IMR-90 (cell line): ENCODE measurements at regions not wholly inside any gene's neighbourhood (a gene's known extent, or its start where the extent isn't known, plus 50 kb on each side); places are given as distances from the start of the nearest gene placed in this dataset.

ENCODE experiments used
- ATAC-seq: fragments of 200-7000 bp; cut with Tn5 transposase; 2 replicates; pipeline ENCODE4 v1.9.1; 2020; ENCODE audit warnings: low read depth, mild to moderate bottlenecking, moderate library complexity
- BruUV-seq: library from RNA; stranded (reverse); fragments of 400-500 nt; replicated peaks from 2 replicates; lab custom pipeline; 2021; lab: Mats Ljungman, UMichigan
- CTCF ChIA-PET: fragments of 300-600 bp; formaldehyde crosslinking; extraction: SDS; loops from one replicate; lab custom pipeline; 2021; ENCODE audit warnings: antibody characterized with exemption; lab: Yijun Ruan, JAX
- POLR2A ChIA-PET: fragments of 300-600 bp; sonication (Branson Sonifier 250); formaldehyde crosslinking; loops from one replicate; lab custom pipeline; 2022; ENCODE audit warnings: antibody characterized with exemption; ENCODE audit not compliant: unreplicated experiment; lab: Charles Lee
- DNase-seq: peaks from one replicate; pipeline ENCODE4 v3.0.0; 2013
- H2AFZ ChIP-seq: replicated peaks from 2 replicates; pipeline ENCODE3; 2013; ENCODE audit warnings: low read length, mild to moderate bottlenecking; ENCODE audit not compliant: poor library complexity
- H2AK5ac ChIP-seq: 2 replicates; pipeline ENCODE4 v1.6.1; 2013; ENCODE audit warnings: low read depth, low read length, inconsistent platforms
- H2AK9ac ChIP-seq: replicated peaks from 2 replicates; pipeline ENCODE3; 2013; ENCODE audit warnings: mild to moderate bottlenecking, low read depth, low read length, moderate library complexity; ENCODE audit not compliant: poor library complexity
- H2BK120ac ChIP-seq: 2 replicates; pipeline ENCODE4 v1.6.1; 2013; ENCODE audit warnings: low read depth, low read length, inconsistent platforms
- H2BK15ac ChIP-seq: 3 replicates; pipeline ENCODE4 v1.6.1; 2013; ENCODE audit warnings: low read depth, low read length, inconsistent platforms
- H2BK20ac ChIP-seq: 2 replicates; pipeline ENCODE4 v1.6.1; 2013; ENCODE audit warnings: low read depth, mild to moderate bottlenecking, inconsistent platforms, low read length, moderate library complexity
- H2BK5ac ChIP-seq: 2 replicates; pipeline ENCODE4 v1.6.1; 2013; ENCODE audit warnings: mild to moderate bottlenecking, low read depth, low read length, inconsistent platforms; ENCODE audit not compliant: poor library complexity, severe bottlenecking
- H3K14ac ChIP-seq: replicated peaks from 2 replicates; pipeline ENCODE4 v1.6.1; 2013; ENCODE audit warnings: low read depth, low read length, inconsistent platforms
- H3K18ac ChIP-seq: 2 replicates; pipeline ENCODE4 v1.6.1; 2013; ENCODE audit warnings: low read depth, low read length, control low read depth
- H3K23ac ChIP-seq: 2 replicates; pipeline ENCODE4 v1.6.1; 2013; ENCODE audit warnings: low read depth, low read length, inconsistent platforms
- H3K27ac ChIP-seq: 2 replicates; pipeline ENCODE4 v1.5.1; 2013; ENCODE audit warnings: mild to moderate bottlenecking, control low read depth, low read length; ENCODE audit not compliant: insufficient read depth
- H3K27me3 ChIP-seq: 2 replicates; pipeline ENCODE4 v1.6.1; 2013; ENCODE audit warnings: low read length; ENCODE audit not compliant: control insufficient read depth, insufficient read depth
- H3K36me3 ChIP-seq: 2 replicates; pipeline ENCODE4 v1.6.1; 2013; ENCODE audit warnings: low read length, mixed read lengths; ENCODE audit not compliant: control insufficient read depth, insufficient read depth
- H3K4ac ChIP-seq: 2 replicates; pipeline ENCODE4 v1.6.1; 2013; ENCODE audit warnings: low read depth, low read length, inconsistent platforms
- H3K4me1 ChIP-seq: 2 replicates; pipeline ENCODE4 v1.6.1; 2013; ENCODE audit warnings: low read length, mixed read lengths; ENCODE audit not compliant: control insufficient read depth, insufficient read depth
- H3K4me2 ChIP-seq: 2 replicates; pipeline ENCODE4 v1.6.1; 2013; ENCODE audit warnings: low read depth, mild to moderate bottlenecking, control low read depth, low read length, moderate library complexity
- H3K4me3 ChIP-seq: 2 replicates; pipeline ENCODE4 v1.5.1; 2013; ENCODE audit warnings: low read depth, mild to moderate bottlenecking, control low read depth, low read length, moderate library complexity; ENCODE audit not compliant: insufficient read depth
- H3K56ac ChIP-seq: 2 replicates; pipeline ENCODE4 v1.6.1; 2013; ENCODE audit warnings: low read length, inconsistent platforms; ENCODE audit not compliant: insufficient read depth; ENCODE audit errors: extremely low read depth
- H3K79me1 ChIP-seq, 2 experiments: 2 replicates each; pipeline ENCODE4 v1.6.1; 2013; ENCODE audit warnings: low read length in 2 of 2, inconsistent platforms in 1 of 2, low read depth in 1 of 2
- H3K9ac ChIP-seq: 2 replicates; pipeline ENCODE4 v1.6.1; 2013; ENCODE audit warnings: low read depth, low read length, control low read depth
- H3K9me1 ChIP-seq: 2 replicates; pipeline ENCODE4 v1.6.1; 2013; ENCODE audit warnings: low read length, inconsistent platforms; ENCODE audit not compliant: insufficient read depth
- H3K9me3 ChIP-seq: 2 replicates; pipeline ENCODE4 v1.6.1; 2013; ENCODE audit warnings: low read length; ENCODE audit not compliant: control insufficient read depth, insufficient read depth
- H4K20me1 ChIP-seq: 2 replicates; pipeline ENCODE4 v1.6.1; 2013; ENCODE audit warnings: low read length, inconsistent platforms; ENCODE audit not compliant: insufficient read depth
- H4K5ac ChIP-seq: 2 replicates; pipeline ENCODE4 v1.6.1; 2013; ENCODE audit warnings: mild to moderate bottlenecking, low read depth, low read length, control low read depth
- H4K8ac ChIP-seq, 2 experiments: 2 replicates each; pipeline ENCODE4 v1.6.1; 2013; ENCODE audit warnings: low read depth in 2 of 2, low read length in 2 of 2, control low read depth in 1 of 2, inconsistent platforms in 1 of 2
- H4K91ac ChIP-seq: 2 replicates; pipeline ENCODE4 v1.6.1; 2013; ENCODE audit warnings: low read depth, low read length, inconsistent platforms; ENCODE audit not compliant: insufficient read depth
- FOS ChIP-seq: fragments of 150-350 bp; IDR thresholded peaks from 2 replicates; pipeline ENCODE4 v1.6.1; 2016; ENCODE audit warnings: low read depth, low read length
- MAFK ChIP-seq: IDR thresholded peaks from 2 replicates; pipeline ENCODE4 v1.6.1; 2012; ENCODE audit warnings: low read depth, low read length, improper control_type of control experiment
- MXI1 ChIP-seq: IDR thresholded peaks from 2 replicates; pipeline ENCODE4 v1.6.1; 2012; ENCODE audit warnings: low read depth, mild to moderate bottlenecking, low read length, moderate library complexity, borderline replicate concordance
- WGBS, 2 experiments: methylation state at CpG; one replicate each; pipeline versions ENCODE4 v1.1.5 to v1.1.7; 2013; ENCODE audit warnings: missing lambda C conversion rate in 2 of 2; ENCODE audit not compliant: insufficient read length in 1 of 2; ENCODE audit errors: extremely low coverage in 2 of 2; 5-methylcytosine and 5-hydroxymethylcytosine counted together
- dilution Hi-C: fragments of 300-500 bp; cut with HindIII; formaldehyde crosslinking; loops from one replicate; pipeline ENCODE4 v1.14.3; 2018; ENCODE audit warnings: low sequenced_read_pairs; ENCODE audit not compliant: unreplicated experiment
- in situ Hi-C: fragments of 300-500 bp; cut with MboI; formaldehyde crosslinking; loops from 3 replicates; pipeline ENCODE4 v1.14.3; 2019; ENCODE audit warnings: low sequenced_read_pairs, inconsistent platforms, mixed read lengths
- intact Hi-C: fragments of 100-400 bp; cut with micrococcal nuclease; formaldehyde crosslinking; loops from 2 replicates; pipeline ENCODE4 v1.10.0; 2022
- TF ChIP-seq, protein P1 (sequence below): conservative IDR thresholded peaks from 2 replicates; pipeline ENCODE4 v1.5.1; 2012; ENCODE audit warnings: mild to moderate bottlenecking, low read depth, low read length, improper control_type of control experiment

DNA sequence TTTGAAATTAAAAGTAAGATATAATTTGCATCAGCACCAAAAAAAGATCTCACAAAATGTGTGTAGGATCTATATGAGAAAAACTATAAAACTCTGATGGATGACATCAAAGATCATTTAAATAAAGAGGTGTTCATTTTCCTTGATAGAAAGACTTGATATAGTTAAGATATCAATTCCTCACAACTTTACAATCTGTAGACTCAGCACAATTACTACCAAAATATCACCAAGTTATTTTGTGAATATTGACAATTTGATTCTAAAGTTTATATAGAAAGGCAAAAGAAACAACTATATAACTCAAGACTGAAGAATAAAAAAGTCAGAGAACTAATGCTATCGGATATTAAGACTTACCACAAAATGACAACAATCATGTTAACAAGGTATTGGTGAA lies 638.9 kb downstream of the HS3ST4 start:
- no peak overlapping the region for H2AFZ ChIP-seq
- no CpG with 5 or more reads among the region's 1 CpG for WGBS, 2 experiments
- CTCF ChIA-PET = no interaction called here
- no peak overlapping the region for H3K4me3 ChIP-seq
- no peak overlapping the region for H4K91ac ChIP-seq
- no peak overlapping the region for H4K8ac ChIP-seq
- in situ Hi-C loops (no loop called here), dilution Hi-C loops (no loop called here), intact Hi-C loops (no loop called here)
- H3K18ac ChIP-seq = no peak overlapping the region
- DNase-seq = no peak
- H3K79me1 ChIP-seq = no peaks in the 10 kb centered on the region
- ATAC-seq = no peak
- POLR2A ChIA-PET = no interaction called here
- H4K20me1 ChIP-seq = no peaks in the 10 kb centered on the region
- no peak overlapping the region for H3K9ac ChIP-seq
- H2AK5ac ChIP-seq = no peak overlapping the region
- H3K14ac ChIP-seq = no peak overlapping the region
- no peaks in the 10 kb centered on the region for H3K9me1 ChIP-seq
- no peak overlapping the region for H2AK9ac ChIP-seq
- no TSS peak for BruUV-seq
- no peak overlapping the region for H3K4ac ChIP-seq
- no peaks in the 10 kb centered on the region for H3K27me3 ChIP-seq
- H3K23ac ChIP-seq = no peak overlapping the region
- H2BK15ac ChIP-seq = no peak overlapping the region
- peaks cover 3% of the 10 kb centered on the region; the same call in 1 of the 2 replicates for H3K9me3 ChIP-seq
- TF ChIP-seq, protein P1, sequence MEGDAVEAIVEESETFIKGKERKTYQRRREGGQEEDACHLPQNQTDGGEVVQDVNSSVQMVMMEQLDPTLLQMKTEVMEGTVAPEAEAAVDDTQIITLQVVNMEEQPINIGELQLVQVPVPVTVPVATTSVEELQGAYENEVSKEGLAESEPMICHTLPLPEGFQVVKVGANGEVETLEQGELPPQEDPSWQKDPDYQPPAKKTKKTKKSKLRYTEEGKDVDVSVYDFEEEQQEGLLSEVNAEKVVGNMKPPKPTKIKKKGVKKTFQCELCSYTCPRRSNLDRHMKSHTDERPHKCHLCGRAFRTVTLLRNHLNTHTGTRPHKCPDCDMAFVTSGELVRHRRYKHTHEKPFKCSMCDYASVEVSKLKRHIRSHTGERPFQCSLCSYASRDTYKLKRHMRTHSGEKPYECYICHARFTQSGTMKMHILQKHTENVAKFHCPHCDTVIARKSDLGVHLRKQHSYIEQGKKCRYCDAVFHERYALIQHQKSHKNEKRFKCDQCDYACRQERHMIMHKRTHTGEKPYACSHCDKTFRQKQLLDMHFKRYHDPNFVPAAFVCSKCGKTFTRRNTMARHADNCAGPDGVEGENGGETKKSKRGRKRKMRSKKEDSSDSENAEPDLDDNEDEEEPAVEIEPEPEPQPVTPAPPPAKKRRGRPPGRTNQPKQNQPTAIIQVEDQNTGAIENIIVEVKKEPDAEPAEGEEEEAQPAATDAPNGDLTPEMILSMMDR = no peak
- TF ChIP-seq FOS = no peak
- TF ChIP-seq MAFK = 0 out of 2 replicates have a peak, but pooled peaks have one; percentile 25
- TF ChIP-seq MXI1 = no peak
- no peak overlapping the region for H3K4me2 ChIP-seq
- no peak overlapping the region for H3K56ac ChIP-seq
- no peaks in the 10 kb centered on the region for H3K36me3 ChIP-seq
- no peak overlapping the region for H4K5ac ChIP-seq
- H3K4me1 ChIP-seq = no peaks in the 10 kb centered on the region
- no peak overlapping the region for H2BK20ac ChIP-seq
- no peak overlapping the region for H2BK5ac ChIP-seq
- H3K27ac ChIP-seq = no peak overlapping the region
- no peak overlapping the region for H2BK120ac ChIP-seq
